ENCODE measurements at regions not wholly inside any gene's neighbourhood (a gene's known extent, or its start where the extent isn't known, plus 50 kb on each side); places are given as distances from the start of the nearest gene placed in this dataset.

- TF ChIP-seq SAP30 (IDR thresholded peaks at IDR 0.05; ENCODE audit: insufficient read depth, insufficient replicate concordance, low read length) = no peak
- TF ChIP-seq POLR2A (IDR thresholded peaks at IDR 0.05; ENCODE audit: control extremely low read depth in 1 of 2, low read depth in 2 of 2, low read length in 2 of 2) = no peak
- TF ChIP-seq KDM4A (IDR thresholded peaks at IDR 0.05; ENCODE audit: low read depth, low read length, severe bottlenecking) = no peak
- no peak for TF ChIP-seq CEBPB (IDR thresholded peaks at IDR 0.05; ENCODE audit: low read depth, low read length)
- TF ChIP-seq NRF1 (IDR thresholded peaks at IDR 0.05; ENCODE audit: low read depth, low read length) = no peak
- TF ChIP-seq PHF8 (conservative IDR thresholded peaks at IDR 0.05; ENCODE audit: low read depth, low read length) = no peak
Measured at GRCh38 chr7:88637795-88638194, 121.7 kb upstream of the ZNF804B start (continued).
